IMR-90 (cell line): ENCODE measurements at regions not wholly inside any gene's neighbourhood (a gene's known extent, or its start where the extent isn't known, plus 50 kb on each side); places are given as distances from the start of the nearest gene placed in this dataset.

Experiments
- CTCF ChIP-seq: conservative IDR thresholded peaks from 2 replicates; pipeline ENCODE4 v1.5.1; 2012; ENCODE audit warnings: mild to moderate bottlenecking, low read depth, low read length, improper control_type of control experiment
- FOS ChIP-seq: fragments of 150-350 bp; IDR thresholded peaks from 2 replicates; pipeline ENCODE4 v1.6.1; 2016; ENCODE audit warnings: low read depth, low read length
- RAD21 ChIP-seq: IDR thresholded peaks from 2 replicates; pipeline ENCODE4 v1.6.1; 2012; ENCODE audit warnings: low read length, improper control_type of control experiment
- RFX5 ChIP-seq: IDR thresholded peaks from 2 replicates; pipeline ENCODE4 v1.8.0; 2012; ENCODE audit warnings: low read depth, mild to moderate bottlenecking, low read length, moderate library complexity

GRCh38 chr3:34301313-34301712, 502.9 kb downstream of the PDCD6IP start:
- TF ChIP-seq CTCF (no peak), RAD21 (no peak), FOS (no peak), RFX5 (no peak)
